Activated CD8-positive, alpha-beta memory T cell treated with anti-CD3 and anti-CD28 coated beads for 1 hour (primary cell): ENCODE measurements at regions not wholly inside any gene's neighbourhood (a gene's known extent, or its start where the extent isn't known, plus 50 kb on each side); places are given as distances from the start of the nearest gene placed in this dataset.

Experiments
- DNase-seq, 2 donors: peaks; one replicate each; pipeline ENCODE4 v3.0.0-alpha.2; 2020; ENCODE audit warnings: low read depth in 1 of 2; ENCODE audit errors: extremely low read depth in 1 of 2

DNA sequence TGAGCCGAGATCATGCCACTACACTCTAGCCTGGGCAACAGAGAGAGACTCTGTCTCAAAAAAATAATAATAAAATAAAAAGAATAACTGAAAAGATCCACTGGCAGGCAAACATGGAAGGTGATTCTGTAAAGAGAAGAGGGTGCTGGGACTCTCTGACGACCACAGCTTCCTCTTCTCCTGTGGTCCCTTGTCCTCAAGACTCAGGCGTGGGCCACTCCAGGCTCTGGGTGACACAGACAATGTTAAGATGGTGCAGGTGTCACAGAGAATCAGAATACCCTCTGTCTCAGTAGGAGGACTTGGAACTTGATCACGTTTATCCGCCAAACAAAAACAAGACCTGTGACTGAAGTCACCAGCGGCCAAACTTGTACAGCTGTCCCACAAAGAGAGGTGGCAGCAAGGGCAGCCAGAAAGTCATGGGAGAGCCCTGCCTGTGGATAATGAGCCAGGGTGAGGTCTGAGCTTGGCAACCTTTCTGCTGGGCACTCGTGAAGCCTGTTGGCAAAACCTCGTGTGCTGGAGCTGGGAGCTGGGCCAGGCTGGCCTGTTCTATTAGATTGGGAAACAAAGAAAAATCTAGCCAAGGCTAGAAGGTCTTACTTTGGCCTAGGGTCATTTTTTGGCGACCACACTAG, 76.4 kb upstream of the ITGA6 start:
- no peak for DNase-seq

DNA sequence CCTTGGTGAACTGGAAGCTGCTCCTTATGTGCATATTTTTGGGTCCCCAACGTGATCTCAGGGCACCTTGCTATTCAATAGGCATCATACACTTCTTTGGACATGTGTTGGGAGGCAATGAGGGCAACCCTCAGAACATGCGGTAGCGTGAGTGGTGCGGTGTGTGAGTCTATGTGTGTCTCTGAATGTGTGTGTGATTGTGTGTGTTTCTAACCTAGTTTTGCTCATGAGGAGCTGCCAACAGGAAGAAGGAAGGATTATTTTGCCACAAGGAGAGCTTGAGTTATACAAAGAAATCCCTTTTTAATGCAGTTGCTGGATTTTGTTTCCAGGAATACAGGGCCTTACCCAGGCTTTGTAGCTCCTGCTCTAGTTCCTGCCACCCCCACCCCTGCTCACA, 75.8 kb upstream of the ITGA6 start:
- DNase-seq, result no peak

DNA sequence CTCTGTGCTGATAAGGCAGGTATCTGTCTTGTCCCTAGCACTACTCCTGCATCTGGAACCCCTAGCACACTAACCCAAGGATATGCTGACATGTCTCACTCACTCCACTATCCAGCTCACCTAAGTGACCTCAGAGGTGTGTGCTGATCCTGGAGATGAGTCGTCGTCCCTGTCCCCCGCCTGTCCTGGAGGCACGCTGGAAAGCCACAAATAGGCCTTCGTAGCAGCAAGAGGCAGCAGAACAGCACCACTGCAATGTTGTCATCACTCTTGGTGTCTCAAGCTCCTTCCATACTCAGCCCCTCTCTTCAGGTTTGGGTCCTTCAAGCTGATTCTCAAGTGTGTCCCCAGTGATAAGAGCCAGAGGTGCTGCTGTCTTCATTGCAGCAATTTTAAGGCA, 73.0 kb upstream of the ITGA6 start:
- DNase-seq, result no peak

DNA sequence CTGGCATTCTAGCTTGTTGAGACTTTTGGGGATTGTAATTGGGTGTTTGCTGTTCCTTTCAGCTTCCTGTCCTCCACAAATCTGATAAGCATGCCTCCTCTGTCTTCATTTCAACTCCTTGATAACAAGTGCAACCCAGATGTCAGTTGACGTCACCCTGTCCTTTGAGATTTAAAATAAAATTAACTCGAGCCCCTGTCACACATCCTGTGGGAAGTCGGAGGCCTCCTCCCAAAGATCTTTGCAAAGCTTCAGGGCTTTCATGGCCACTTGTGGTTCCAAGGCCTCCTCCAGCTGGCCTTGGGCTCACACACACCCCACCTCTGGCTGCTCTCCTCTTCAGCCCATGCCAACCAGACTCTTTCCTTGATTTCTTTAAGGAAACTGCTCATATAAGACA, 69.9 kb upstream of the ITGA6 start:
- DNase-seq, result no peak

DNA sequence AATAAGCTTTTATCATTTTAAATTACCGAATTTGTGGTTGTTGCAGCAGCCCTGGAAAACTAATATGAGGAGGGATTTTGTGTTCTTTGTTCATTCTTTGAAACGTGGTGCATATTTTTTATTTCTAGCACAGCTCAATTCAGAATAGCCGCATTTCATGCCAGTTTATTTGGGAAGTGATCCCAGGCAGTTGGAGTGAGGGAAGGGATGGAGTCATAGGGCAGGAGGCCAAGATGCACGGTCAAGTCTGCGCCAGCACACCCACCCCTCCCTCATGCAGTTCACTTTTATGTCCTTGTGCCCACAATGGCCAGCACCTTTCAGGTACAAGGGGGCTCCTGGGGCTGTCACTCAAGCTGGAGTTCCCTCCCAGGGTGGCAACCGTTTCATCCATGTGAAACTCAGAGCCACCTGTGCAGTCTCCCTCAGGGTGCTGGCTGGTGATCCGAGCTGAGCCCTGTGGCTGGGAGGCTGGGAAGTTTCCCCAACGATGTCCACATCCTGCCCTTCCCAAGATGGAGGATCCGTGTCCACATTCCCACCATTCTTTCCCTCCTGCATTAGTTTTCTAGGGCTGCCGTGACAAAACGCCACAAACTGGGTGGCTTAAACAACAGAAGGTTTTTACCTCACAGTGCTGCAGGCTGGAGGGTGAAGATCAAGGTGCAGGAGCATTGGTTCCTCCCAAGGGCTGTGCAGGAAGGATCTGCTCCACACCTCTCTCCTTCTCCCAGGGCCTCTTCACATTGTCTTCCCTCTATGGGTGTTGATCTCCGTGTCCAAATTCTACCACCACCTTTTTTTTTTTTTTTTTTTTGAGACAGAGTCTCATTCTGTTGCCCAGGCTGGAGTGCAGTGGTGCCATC, 68.5 kb upstream of the ITGA6 start:
- DNase-seq, result no peak

DNA sequence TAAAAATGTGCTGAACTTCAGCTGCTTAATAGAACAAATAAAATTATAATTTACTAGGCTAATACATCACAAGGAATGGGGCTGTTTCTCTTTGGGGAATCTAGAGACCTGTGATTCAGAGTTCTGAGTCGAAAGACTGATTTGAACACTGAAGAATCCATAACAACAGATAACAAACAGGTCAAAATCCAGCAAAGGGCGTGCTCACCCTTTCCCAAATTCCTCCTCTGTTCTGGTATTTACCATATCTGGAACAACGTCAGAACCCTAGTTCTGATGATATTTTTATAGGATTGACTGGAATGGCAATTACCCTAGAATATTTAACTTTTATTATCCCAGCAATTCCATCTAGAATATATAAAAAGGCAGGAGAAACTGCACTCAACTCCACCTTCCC, 66.0 kb upstream of the ITGA6 start:
- DNase-seq, result no peak

DNA sequence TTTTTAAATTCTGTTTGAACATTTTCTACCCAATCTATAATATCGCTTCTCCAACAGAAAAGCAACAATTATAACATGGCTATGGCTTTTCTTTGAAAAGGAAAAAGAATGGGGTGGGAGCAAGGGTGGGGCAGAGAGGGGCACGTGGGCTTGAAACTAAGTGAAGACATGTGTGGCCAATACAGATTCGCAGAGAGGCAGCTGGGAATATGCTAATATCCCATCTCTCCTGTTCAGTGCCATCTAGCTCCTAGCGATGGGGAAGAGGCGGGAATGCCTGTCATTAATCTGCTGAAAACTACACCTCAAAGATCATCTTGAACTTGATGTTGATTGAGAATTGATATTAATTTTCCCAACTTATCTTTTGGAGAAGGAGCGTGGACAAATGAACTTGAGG, 65.5 kb upstream of the ITGA6 start:
- DNase-seq, result no peak

DNA sequence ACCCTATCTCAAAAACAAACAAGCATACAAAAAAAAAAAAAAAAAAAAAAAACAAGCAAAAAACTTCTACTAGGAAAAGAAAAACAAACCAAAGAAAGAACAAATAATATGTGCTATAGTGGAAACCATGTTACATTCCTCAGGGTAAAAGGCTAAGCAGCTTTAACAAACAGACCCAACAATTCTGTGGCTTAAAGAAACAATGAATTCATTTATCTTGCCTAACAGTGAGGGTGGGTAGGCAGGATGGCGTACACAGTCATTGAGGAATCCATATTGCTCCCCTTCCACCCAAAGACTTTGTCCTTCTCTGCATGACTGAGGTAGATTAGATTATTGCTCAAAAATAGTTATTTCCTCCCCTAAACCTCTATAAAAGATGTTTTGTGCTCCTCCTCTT, 63.1 kb upstream of the ITGA6 start:
- no peak for DNase-seq

DNA sequence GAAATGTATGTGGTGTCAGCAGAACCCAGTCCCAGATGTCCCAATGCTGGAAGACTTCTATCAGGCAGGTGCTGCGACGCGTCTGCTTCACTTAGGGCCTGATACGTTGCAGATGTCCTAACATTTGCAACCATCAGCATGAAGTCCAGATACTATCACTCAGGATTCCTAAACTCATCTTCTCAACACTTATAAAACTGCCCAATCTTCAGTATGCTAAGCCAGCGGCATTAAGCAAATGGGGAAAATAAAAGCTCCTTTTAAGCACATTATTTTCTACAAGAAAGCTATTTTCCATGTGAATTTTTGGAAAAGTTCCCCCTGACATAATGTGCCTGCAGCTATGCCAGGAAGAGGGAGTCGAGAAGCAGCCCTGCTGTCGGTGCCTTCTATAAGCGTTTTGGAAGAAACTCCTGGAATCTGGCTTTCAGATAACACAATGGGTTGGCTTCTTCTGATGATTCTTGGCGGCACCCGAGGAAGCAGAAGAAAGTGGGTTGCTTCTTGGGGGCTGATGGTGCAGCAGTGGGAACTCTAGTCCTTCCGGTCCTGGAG, 60.7 kb upstream of the ITGA6 start:
- no peak for DNase-seq

DNA sequence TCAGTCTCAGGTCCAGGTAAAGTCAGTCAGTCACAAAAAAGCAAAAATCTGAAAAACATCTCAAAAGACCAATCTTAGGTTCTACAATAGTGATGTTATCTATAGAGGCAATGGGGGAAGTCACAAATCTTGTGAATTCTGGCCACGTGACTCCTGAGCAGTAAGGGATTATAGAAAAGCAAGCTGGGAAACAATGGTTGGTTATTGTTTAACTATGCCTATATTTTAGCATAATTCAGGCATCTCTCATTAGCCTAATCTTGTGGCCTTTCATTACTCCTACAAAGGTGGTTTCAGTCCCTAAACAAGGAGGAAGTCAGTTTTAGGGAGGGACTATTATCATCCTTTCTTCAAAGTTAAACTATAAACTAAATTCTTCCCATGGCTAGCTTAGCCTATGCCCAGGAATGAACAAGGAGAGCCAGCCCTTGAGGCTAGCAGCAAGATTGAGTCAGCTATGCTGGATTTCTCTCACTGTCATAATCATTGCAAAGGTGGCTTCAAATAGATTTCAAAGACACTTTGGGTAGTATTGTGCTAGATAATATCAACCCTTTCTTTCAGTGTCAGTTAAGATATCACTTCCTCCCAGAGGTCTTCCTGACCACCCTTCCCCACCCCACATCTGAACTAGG, 56.4 kb upstream of the ITGA6 start:
- no peak for DNase-seq

DNA sequence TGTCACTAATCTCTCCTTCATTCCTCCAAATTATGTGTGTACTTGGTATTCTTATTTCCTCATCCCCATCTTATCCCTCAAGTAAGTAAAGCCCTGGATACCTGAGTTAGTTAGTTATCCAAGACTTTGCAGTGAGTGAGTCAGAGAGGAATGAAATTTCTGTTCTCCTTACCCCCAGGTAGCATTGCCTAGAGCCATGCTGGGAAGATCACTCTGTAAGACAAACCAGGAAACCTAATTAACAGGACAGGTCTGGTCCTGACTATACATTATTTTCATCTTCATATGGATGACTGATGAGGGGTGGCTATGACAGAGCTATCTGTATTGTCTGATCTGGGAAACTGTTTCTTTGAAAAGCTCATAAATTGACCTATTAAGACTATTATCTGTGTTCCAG, 55.0 kb upstream of the ITGA6 start:
- no peak for DNase-seq

DNA sequence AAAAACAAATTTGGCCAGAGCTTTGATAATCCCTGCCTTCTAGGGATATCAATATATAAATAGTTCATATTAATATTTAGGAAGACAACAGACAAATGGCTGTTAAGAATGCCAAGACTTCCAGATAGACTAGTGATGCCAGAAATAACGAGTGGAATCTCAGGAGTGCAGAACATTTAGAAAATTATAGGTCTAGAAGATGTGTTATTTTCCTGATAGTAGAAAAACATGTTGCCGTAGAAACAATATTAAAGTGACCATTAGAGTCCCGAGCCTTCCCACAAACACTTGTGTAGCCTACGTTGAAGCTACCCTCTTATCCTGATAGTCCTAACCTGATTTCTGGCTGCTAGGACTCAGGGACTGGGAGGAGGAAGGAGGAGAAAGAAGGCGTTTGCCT, 54.3 kb upstream of the ITGA6 start:
- no peak for DNase-seq

DNA sequence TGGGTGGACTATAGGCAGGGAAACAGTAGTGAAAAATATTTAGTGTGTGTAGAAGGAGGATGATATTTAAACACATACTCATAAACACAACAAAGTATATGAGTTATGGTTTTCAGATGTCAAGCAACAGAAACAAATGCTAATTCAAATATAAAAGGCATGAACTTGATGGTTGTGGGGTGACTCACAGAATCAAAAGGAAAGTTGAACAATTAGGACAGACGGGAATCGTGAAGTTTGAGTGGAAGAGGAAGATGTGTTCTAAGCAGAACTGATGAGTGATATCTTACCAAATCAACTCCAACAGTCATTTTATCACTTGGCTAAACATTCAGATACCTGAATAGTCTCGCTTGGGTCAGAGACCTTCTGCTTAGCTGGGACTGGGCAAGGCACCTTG, 53.6 kb upstream of the ITGA6 start:
- DNase-seq, result no peak

DNA sequence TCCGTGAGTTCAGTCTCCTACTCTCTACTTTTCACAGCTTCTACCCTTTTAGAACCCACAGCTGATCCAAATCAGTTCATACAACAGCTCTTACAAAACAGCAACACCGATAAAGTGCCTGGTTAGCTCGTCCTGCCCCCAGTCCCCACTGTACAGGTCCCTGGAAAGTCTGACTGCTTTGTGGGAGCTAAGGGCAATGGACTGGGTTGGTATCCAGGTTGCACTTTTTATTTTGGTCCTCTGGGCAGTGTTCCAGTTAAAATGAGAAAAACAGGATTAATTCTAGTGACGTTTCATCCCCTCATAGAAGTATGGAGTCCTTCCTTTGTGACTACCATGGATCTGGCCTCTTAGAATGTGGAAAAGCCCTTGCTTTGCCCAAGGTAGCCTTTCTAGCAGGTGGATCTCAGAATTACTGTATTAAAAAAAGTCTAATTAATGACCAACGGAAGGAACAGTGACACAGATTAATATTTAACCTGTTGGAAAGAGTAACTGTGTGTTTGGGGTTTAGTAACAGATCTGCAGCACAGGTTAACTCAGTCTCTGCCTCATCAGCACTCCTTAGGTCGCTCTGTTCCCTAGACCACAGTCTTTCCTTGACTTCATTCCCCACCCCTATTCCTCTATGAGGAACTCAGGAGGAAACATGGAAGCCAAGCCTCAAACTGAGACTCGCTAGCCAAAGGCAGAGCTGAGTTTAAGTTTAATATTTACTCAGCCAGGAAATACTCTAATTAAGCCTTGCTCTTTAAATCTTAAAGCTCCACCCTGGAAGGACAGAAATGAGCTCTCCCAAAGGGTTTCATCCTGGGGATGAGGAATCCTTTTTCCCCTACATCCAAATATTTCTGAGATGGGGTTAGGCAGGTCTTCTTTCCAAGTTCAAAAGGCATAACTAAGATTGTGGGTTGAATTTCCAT, 52.8 kb upstream of the ITGA6 start:
- no peak for DNase-seq

DNA sequence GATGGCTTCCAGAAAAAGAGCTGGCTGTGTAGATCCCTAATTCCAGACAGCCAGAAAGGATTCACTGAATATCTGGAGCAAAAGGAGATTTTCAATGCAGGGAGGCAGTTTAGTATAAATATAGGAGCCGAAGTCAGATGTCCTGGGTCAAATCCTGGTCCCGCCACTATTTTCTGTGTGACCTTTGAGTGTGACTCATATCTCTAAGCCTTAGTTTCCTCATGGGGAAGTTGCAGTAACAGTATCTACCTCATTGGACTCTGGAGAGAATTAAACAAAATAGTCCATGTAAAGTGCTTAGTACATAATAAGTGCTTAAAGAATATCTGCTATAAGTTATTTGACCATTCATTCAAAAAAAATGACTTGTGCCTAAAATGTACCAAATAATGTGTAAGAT, 52.1 kb upstream of the ITGA6 start:
- no peak for DNase-seq

DNA sequence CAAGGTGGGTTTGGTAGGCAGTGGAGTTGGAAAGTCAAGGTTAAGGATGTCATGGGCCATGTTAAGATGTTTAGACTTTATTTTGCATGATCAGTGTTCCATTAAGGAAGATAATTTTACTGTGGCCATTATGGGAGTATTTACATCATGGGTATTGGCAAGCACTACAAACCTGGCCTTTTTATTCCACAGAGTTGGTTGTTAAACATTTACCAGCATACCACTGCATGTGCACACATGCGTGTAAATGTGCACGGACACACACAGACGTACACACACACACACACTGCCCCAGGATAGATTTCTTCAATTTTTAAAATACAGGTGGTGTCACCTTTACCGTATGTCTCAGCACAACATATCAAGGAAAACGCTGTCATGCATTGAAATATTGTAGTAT, 51.4 kb upstream of the ITGA6 start:
- no peak for DNase-seq

DNA sequence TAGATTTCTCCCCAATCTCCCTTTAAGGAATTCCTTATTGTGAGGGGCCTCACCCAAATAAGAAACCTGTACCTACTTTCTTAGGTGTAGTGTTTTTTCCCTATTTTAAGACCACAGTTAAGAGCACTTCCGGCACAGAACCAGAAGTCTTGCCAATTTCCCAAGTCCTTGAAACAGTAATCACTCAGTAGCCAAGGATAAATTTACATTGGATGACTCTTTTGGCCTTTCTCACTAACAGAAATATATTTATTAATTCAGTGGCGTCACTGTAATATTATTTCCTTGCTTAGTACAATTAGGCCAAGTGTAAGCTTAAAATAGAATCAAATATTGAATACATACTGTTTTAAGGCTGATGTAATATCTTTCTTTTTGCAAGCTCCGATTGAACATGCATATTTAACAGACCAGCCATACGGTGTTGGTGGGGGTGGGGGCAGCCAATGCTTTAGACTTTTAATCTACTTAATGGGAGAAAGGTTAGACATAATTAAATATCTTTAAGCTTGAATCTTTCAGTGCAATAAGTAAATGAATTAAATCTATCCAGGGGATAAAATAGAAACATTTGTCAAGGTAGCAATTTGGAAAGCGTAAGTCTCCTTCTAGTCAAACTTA, 50.8 kb upstream of the ITGA6 start:
- DNase-seq, result no peak

DNA sequence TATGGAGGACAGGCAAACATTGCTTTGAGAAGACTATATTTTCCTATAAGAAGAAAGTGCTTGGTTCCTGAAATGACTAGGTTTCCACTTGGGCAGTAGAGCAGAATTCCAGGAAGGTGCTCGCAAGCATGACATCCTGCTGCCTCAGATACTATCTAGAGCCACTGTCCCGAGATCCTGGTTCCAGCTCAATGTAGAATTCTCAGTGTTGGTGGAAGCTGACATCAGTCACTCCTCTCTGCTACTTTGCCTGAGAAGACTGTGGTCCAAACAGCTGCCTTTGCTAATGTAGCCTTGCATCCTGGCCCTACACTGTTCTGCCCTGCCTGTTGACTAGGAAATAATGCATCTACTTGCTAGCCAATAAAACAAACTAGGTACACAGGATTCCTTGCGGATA, 50.0 kb upstream of the ITGA6 start:
- DNase-seq, result no peak
